Gastrocnemius medialis (tissue), 4 donors: ENCODE measurements at regions not wholly inside any gene's neighbourhood (a gene's known extent, or its start where the extent isn't known, plus 50 kb on each side); places are given as distances from the start of the nearest gene placed in this dataset.

Source experiments
- POLR2A ChIP-seq, 2 donors: fragments of 450-650 bp; IDR thresholded peaks; one replicate each; pipeline ENCODE4 v1.6.1; 2017; ENCODE audit warnings: antibody characterized with exemption in 2 of 2, mild to moderate bottlenecking in 2 of 2, moderate library complexity in 2 of 2
- TF ChIP-seq, protein P1 (sequence below), 5 experiments: fragments of 450-650 bp in 3 of 5; fragments of 200-600 bp in 2 of 5; sonication (generic) in 2 of 5; IDR thresholded peaks in 4 of 5; conservative IDR thresholded peaks in 1 of 5; 1 replicate in 4 of 5; 2 replicates in 1 of 5; pipeline ENCODE4 v1.5.1; 2016 to 2019; ENCODE audit warnings: antibody characterized with exemption in 5 of 5, mild to moderate bottlenecking in 3 of 5, moderate library complexity in 3 of 5

DNA sequence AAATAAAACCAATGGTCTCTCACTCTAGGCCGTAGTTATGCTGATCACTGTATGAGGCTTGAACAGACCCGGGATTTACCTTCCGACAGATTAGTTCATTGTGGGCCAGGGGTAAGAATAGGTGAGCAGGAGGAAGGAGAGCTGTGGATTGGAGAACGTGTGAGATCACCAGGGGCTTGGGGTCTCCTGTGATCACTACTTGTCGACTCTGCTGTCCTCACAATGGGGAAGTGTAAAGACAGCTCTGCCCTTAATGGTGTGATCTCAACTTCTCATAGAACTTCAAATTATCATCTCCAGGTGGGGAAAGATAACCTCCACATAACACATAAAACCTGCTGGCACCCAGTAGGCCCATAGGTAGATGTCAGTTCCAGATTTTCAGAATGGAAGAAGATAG, 56.2 kb upstream of the RPS6KA3 start:
- TF ChIP-seq POLR2A (IDR thresholded peaks at IDR 0.05) = no peak
- TF ChIP-seq, protein P1, sequence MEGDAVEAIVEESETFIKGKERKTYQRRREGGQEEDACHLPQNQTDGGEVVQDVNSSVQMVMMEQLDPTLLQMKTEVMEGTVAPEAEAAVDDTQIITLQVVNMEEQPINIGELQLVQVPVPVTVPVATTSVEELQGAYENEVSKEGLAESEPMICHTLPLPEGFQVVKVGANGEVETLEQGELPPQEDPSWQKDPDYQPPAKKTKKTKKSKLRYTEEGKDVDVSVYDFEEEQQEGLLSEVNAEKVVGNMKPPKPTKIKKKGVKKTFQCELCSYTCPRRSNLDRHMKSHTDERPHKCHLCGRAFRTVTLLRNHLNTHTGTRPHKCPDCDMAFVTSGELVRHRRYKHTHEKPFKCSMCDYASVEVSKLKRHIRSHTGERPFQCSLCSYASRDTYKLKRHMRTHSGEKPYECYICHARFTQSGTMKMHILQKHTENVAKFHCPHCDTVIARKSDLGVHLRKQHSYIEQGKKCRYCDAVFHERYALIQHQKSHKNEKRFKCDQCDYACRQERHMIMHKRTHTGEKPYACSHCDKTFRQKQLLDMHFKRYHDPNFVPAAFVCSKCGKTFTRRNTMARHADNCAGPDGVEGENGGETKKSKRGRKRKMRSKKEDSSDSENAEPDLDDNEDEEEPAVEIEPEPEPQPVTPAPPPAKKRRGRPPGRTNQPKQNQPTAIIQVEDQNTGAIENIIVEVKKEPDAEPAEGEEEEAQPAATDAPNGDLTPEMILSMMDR (IDR thresholded peaks at IDR 0.05 in 4 of 5, conservative IDR thresholded peaks at IDR 0.05 in 1 of 5) = no peak
